ENCODE measurements at regions not wholly inside any gene's neighbourhood (a gene's known extent, or its start where the extent isn't known, plus 50 kb on each side); places are given as distances from the start of the nearest gene placed in this dataset.

DNA sequence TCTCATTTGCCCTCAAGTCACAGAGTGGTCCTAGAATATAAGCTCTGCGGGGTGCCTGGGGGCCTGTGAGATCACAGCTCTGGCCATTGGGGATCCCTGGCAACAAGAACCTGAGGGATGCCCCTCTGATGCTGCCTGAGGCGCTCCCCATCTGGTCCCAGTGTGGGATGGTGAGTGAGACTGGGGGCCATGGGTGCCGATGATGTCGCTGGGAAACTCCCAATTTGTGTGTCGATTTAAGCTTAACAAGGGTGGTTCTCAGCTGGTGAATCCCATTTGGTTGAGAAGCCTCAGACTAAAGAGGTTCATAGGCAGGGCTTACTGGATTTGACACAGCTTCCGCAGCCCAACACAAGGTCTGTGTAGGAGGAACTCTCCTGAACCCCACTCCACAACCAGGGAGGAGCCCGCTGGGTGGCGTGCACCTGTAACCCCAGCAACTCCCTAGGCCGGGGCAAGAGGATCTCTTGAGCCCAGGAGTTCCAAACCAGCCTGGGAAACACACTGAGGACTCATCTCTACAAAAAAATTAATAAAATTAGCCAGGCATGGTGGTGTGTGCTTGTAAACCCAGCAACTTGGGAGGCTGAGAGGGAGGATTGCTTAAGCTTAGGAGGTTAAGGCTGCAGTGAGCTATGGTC, 63.7 kb upstream of the SIAH1 start:
- TF ChIP-seq SMC3 (IDR thresholded peaks at IDR 0.05; ENCODE audit: low read depth, low read length) (no peak), BHLHE40 (IDR thresholded peaks at IDR 0.05; ENCODE audit: low read depth, low read length) (no peak)
- TF ChIP-seq, protein P1, sequence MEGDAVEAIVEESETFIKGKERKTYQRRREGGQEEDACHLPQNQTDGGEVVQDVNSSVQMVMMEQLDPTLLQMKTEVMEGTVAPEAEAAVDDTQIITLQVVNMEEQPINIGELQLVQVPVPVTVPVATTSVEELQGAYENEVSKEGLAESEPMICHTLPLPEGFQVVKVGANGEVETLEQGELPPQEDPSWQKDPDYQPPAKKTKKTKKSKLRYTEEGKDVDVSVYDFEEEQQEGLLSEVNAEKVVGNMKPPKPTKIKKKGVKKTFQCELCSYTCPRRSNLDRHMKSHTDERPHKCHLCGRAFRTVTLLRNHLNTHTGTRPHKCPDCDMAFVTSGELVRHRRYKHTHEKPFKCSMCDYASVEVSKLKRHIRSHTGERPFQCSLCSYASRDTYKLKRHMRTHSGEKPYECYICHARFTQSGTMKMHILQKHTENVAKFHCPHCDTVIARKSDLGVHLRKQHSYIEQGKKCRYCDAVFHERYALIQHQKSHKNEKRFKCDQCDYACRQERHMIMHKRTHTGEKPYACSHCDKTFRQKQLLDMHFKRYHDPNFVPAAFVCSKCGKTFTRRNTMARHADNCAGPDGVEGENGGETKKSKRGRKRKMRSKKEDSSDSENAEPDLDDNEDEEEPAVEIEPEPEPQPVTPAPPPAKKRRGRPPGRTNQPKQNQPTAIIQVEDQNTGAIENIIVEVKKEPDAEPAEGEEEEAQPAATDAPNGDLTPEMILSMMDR (conservative IDR thresholded peaks at IDR 0.05; ENCODE audit: low read depth, low read length): no peak

Measured in IMR-90 (cell line).